Central memory CD8-positive, alpha-beta T cell (primary cell): ENCODE measurements at regions not wholly inside any gene's neighbourhood (a gene's known extent, or its start where the extent isn't known, plus 50 kb on each side); places are given as distances from the start of the nearest gene placed in this dataset.

Experiments used
- ATAC-seq: fragments of 150-1000 bp; cut with Tn5 transposase; replicated peaks from 2 replicates; pipeline ENCODE4 v1.10.0; 2022; ENCODE audit warnings: mild to moderate bottlenecking, moderate FRiP score, moderate number of reproducible peaks; ENCODE audit not compliant: poor library complexity, severe bottlenecking; ENCODE audit errors: extremely low read depth
- DNase-seq, 2 donors: peaks; one replicate each; pipeline ENCODE4 v3.0.0; 2021; ENCODE audit warnings: low spot score in 2 of 2
- H3K27ac Mint-ChIP-seq: one replicate; pipeline ENCODE4 v1.8.0; 2022; ENCODE audit warnings: low read depth, mild to moderate bottlenecking, moderate library complexity, mixed read lengths
- H3K27me3 Mint-ChIP-seq: one replicate; pipeline ENCODE4 v1.8.0; 2022; ENCODE audit warnings: mixed read lengths
- H3K36me3 Mint-ChIP-seq: one replicate; pipeline ENCODE4 v1.8.0; 2022; ENCODE audit warnings: mild to moderate bottlenecking, moderate library complexity, mixed read lengths; ENCODE audit not compliant: insufficient read depth
- H3K4me1 Mint-ChIP-seq: one replicate; pipeline ENCODE4 v1.8.0; 2022; ENCODE audit warnings: mixed read lengths
- H3K4me3 Mint-ChIP-seq: one replicate; pipeline ENCODE4 v1.8.0; 2022; ENCODE audit warnings: mild to moderate bottlenecking, moderate library complexity, mixed read lengths
- H3K9me3 Mint-ChIP-seq: one replicate; pipeline ENCODE4 v1.8.0; 2022; ENCODE audit warnings: mixed read lengths

DNA sequence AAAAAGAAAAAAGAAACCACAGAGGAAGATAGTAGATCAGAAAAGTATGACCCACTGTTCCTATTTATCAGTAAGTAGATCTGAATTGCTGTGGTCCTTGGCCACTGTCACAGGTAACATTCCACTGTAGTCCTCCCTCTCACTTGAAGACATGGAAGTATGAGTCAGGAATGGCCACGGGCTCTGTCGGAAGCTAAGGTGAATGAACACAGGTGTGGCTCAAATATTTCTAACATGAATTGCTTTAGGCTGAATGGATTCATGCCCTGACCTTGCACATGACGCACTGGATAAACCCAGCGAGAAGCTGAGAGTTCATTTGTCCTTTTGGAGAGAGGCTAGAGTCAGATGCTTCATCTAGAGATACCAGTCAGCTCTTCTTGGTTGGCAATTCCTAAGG, 224.5 kb upstream of the SP8 start:
- no peak overlapping the region for H3K4me3 Mint-ChIP-seq
- no peak for DNase-seq
- ATAC-seq, result no peak
- H3K27ac Mint-ChIP-seq, result no peak overlapping the region
- H3K9me3 Mint-ChIP-seq, result peaks cover 6% of the 10 kb centered on the region
- no peaks in the 10 kb centered on the region for H3K27me3 Mint-ChIP-seq
- H3K36me3 Mint-ChIP-seq, result no peaks in the 10 kb centered on the region
- H3K4me1 Mint-ChIP-seq, result no peaks in the 10 kb centered on the region

DNA sequence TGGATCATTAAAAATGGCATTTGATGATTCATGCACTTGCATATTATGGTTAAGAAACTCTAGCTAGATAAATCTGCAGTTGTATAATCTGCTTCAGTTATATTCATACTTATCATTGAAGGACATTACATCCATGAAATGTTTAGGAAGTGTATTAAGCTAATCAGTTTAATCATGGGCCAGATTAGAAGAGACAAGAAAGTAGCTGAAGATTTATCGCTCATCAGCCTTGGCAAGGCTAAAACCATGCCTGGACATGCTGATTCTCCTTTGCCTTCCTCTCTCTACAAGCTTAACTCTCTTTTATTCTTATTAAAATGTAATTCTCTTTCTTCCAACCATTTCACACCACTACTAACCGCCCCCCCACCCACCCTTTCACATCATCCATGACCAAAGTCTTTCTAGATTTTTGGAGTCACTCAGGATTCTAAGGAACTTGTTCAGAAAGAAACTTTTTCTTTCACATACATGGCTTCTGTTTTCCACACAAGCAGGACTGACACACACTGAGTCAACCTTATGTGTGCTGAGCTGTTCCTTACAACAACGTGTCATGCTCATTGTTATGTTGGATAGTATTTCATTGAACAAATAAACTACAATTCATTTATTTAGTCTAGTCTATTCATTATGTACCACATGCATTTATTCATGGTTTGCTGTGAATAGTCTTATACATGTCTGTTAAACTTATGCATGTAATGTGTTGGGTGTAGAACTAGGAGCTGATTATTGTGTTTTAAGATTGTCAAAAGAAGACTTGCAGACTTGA, 227.3 kb upstream of the SP8 start:
- no peaks in the 10 kb centered on the region for H3K36me3 Mint-ChIP-seq
- DNase-seq (no peak), ATAC-seq (no peak)
- no peaks in the 10 kb centered on the region for H3K9me3 Mint-ChIP-seq
- H3K4me1 Mint-ChIP-seq, result no peaks in the 10 kb centered on the region
- no peaks in the 10 kb centered on the region for H3K27me3 Mint-ChIP-seq
- no peak overlapping the region for H3K4me3 Mint-ChIP-seq
- H3K27ac Mint-ChIP-seq, result no peak overlapping the region

DNA sequence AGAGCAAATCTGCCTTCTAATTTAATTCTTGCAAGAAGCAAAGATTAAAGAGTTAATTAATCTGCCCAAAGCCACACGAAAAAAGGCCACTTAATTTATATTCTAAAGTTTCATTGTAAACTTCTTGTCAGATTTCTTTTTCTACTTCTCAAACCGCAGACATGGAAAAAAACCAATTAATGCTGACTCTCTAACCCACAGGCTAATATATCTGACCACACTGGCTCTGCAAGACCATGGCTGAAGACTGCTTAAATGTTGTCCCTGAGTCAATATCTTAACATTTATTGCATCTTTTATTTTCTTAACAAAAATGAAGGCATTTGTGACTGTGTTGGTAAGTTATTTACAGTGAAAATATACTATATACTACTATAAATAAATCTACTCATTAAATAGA, 234.0 kb upstream of the SP8 start:
- H3K27ac Mint-ChIP-seq, result no peak overlapping the region
- peaks cover 8% of the 10 kb centered on the region for H3K27me3 Mint-ChIP-seq
- no peak overlapping the region for H3K4me3 Mint-ChIP-seq
- peaks cover 4% of the 10 kb centered on the region for H3K36me3 Mint-ChIP-seq
- H3K4me1 Mint-ChIP-seq, result no peaks in the 10 kb centered on the region
- no peak for DNase-seq
- ATAC-seq, result no peak
- H3K9me3 Mint-ChIP-seq, result no peaks in the 10 kb centered on the region

DNA sequence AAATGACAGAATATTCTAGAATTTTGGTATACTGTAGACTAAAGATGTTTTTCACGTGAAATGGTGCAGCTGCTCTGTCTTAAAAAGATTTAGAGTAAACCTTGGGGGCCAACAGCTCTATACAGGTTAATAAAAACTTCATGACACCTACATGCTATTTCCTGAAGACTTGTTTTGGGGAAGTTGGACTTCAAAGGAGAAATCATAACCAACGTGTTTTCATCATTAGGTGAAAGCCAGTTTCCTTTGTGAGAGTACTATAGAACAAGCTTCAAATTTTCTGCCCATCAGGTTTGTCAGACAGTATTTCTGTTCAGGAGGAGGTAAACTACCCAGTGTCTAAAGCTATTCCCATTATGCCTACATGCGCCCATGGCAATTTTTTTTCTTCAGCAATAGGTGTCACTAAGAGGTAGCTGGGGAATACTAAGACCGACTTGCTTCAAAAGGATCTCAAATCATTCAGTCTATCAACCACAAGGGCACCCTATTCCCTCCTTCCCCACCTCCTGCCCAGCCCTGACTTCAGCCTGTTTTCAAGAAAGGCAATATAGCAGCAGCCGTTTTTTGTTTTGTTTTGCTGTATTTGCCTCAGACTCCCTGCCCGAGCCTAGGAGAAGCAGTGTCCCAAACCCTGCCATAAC, 237.3 kb upstream of the SP8 start:
- H3K27ac Mint-ChIP-seq, result no peak overlapping the region
- no peaks in the 10 kb centered on the region for H3K9me3 Mint-ChIP-seq
- H3K27me3 Mint-ChIP-seq, result peaks cover 8% of the 10 kb centered on the region
- H3K4me1 Mint-ChIP-seq, result no peaks in the 10 kb centered on the region
- no peak for ATAC-seq
- DNase-seq, result no peak
- H3K36me3 Mint-ChIP-seq, result peaks cover 4% of the 10 kb centered on the region
- H3K4me3 Mint-ChIP-seq, result no peak overlapping the region

DNA sequence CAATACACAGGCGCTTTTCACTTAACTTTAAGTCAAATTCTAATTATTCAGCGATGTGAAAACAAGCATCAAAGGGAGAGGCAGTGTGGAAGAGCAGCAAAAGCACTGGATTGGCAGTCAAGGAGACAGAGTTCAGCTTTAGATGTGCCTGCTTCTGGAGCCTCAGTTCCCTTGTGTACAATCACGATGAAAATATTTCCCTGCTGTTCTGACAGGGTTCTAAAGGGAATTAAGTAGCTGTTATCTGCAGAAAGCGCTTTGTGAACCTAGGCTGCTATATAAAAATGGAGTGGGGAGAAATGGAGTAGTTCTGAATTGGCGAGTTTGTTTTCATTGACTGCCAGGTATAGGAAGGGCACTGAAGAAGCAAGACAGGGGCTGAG, 237.8 kb upstream of the SP8 start:
- H3K27me3 Mint-ChIP-seq, result peaks cover 8% of the 10 kb centered on the region
- no peaks in the 10 kb centered on the region for H3K4me1 Mint-ChIP-seq
- no peak for ATAC-seq
- H3K4me3 Mint-ChIP-seq, result no peak overlapping the region
- no peak overlapping the region for H3K27ac Mint-ChIP-seq
- peaks cover 4% of the 10 kb centered on the region for H3K36me3 Mint-ChIP-seq
- no peak for DNase-seq
- no peaks in the 10 kb centered on the region for H3K9me3 Mint-ChIP-seq

DNA sequence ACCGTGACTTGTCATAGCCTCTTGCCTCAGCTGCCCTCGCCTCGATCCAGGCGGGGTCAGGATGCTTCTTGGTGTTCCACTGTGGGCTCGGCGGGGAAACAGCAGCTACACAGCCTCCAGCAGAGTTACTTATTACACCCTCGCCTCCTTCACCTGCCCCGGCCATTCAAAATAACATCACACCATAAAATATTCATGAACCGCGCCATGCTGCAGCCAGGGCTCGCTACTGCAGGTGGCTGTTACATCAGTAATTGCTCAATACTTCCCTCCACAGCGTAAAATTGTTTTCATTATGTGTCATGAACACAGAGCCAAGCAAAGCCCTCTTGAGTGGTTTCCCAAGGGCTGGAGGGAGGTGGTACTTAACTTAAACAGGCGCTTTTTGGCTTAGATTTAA, 241.5 kb upstream of the SP8 start:
- Mint-ChIP-seq H3K4me3 (no peak overlapping the region), H3K36me3 (peaks cover 3% of the 10 kb centered on the region), H3K9me3 (no peaks in the 10 kb centered on the region), H3K4me1 (no peaks in the 10 kb centered on the region), H3K27ac (no peak overlapping the region), H3K27me3 (peaks cover 6% of the 10 kb centered on the region)
- no peak for ATAC-seq
- DNase-seq, result no peak

DNA sequence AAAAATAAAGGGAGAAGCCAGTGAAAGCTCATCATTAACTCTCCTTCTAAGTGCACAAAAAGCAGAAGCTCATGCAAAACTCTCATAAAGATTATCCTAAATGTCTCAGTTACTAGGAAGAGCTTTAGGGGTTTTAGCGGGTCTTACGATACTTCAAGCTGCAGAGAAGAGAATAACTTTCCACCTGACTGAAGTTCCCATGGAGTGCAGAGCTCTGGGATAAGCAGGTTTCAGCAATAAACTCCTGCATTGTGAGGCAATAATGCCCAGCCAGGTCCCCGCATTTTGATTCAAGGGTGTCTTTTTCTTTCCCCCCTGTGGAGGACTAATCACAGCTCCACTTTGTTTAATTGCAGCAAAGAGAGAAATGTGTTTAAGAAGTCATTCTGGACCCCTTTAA, 241.9 kb upstream of the SP8 start:
- Mint-ChIP-seq H3K27me3 (peaks cover 1% of the 10 kb centered on the region), H3K4me3 (no peak overlapping the region), H3K27ac (no peak overlapping the region), H3K36me3 (peaks cover under 1% of the 10 kb centered on the region), H3K9me3 (no peaks in the 10 kb centered on the region), H3K4me1 (no peaks in the 10 kb centered on the region)
- no peak for ATAC-seq
- DNase-seq, result no peak

DNA sequence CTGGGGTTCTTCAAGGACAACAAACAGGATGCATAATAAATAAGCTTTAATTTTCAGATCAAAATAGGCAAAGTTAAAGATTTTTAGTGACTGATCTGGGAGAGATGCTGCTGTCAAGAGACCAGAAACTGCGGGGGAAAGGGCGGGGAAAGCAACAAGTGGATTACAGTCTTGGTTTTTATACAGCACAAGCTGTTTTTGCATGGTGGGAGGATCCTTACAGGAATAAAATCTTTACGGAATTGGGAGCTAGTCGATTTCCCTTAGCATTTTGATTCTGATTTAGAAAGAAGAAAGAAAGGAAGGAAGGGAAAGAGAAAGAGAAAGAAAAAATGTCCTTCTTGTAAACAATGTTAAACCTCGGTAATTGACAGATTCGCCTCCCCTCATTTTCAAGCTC, 242.3 kb upstream of the SP8 start:
- Mint-ChIP-seq H3K4me1 (no peaks in the 10 kb centered on the region), H3K9me3 (no peaks in the 10 kb centered on the region), H3K27me3 (no peaks in the 10 kb centered on the region), H3K36me3 (no peaks in the 10 kb centered on the region), H3K4me3 (no peak overlapping the region), H3K27ac (no peak overlapping the region)
- ATAC-seq (no peak), DNase-seq (no peak)

DNA sequence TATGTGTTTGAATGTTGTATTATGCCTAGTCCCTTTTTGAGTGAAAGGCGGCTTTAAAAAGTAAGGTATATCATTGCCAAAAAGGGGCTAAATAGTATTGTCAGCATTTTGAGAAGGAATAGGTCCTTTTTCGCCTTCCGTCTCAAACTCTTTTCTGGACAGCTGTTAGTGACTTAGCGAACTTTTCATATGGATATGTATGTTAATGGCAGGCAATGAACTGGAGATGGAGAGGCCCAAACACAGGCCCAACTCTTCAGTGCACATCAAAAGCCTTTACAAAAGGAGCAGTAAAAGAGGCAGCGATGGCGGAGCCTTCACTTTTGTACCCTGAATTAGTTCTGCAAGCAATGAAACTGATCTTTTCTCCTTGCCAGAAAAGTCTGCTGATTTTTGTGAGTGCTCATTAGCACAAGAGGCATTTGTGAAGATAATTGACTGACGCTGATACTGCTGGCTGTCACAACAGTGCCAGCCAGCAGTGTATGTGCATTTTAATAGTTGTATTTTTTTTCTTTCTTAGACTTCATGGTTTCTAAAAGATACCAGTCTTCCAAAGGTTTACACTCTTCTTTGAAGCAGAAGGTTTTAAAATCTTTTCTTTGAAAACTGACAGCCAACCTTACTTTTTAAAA, 243.7 kb upstream of the SP8 start:
- no peaks in the 10 kb centered on the region for H3K36me3 Mint-ChIP-seq
- no peaks in the 10 kb centered on the region for H3K4me1 Mint-ChIP-seq
- H3K4me3 Mint-ChIP-seq, result no peak overlapping the region
- no peaks in the 10 kb centered on the region for H3K9me3 Mint-ChIP-seq
- no peak for DNase-seq
- H3K27ac Mint-ChIP-seq, result no peak overlapping the region
- H3K27me3 Mint-ChIP-seq, result no peaks in the 10 kb centered on the region
- no peak for ATAC-seq

DNA sequence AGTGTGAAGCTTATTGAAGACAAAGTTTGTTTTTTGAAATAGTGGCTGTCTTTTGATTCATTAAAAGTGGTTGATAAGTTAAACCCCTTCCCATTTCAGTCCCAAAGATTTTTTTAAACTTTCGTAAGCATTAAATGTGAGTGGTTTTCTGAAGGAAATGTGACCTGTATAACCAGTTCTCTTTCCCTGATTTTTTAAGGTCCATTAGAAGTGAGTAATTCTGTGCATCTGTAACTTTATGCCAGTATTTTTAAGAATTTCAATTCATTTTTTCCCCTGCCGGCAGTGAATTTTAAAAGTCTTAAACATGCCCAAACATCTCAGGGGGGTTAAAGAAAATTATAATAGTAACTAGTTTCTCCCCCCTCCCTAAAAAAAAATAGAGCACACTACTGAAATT, 254.6 kb upstream of the SP8 start:
- no peak for ATAC-seq
- Mint-ChIP-seq H3K36me3 (no peaks in the 10 kb centered on the region), H3K4me1 (no peaks in the 10 kb centered on the region), H3K27me3 (peaks cover 31% of the 10 kb centered on the region), H3K4me3 (no peak overlapping the region), H3K9me3 (peaks cover 8% of the 10 kb centered on the region), H3K27ac (no peak overlapping the region)
- DNase-seq, result no peak

DNA sequence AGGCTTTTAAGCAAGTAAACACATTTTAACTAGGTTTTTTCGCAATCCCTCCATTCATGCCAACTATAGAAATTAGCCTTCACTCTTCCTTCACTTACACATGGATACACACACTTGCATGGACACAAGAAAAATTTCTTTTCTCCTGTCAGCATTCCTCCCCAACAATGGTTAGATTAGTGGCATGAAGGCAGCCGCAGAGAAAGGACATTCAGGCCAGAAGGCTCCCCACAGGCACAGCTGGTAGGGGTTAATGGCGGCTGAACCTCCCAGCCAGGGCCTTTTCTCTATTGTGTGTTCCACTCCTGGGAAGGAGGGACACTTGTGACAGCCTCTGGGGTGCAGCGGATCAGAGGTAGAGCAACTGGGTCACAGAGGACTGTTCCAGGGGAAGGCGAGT, 255.0 kb upstream of the SP8 start:
- no peak for DNase-seq
- H3K4me1 Mint-ChIP-seq, result no peaks in the 10 kb centered on the region
- peaks cover 31% of the 10 kb centered on the region for H3K27me3 Mint-ChIP-seq
- no peaks in the 10 kb centered on the region for H3K36me3 Mint-ChIP-seq
- peaks cover 8% of the 10 kb centered on the region for H3K9me3 Mint-ChIP-seq
- no peak for ATAC-seq
- no peak overlapping the region for H3K4me3 Mint-ChIP-seq
- H3K27ac Mint-ChIP-seq, result no peak overlapping the region

DNA sequence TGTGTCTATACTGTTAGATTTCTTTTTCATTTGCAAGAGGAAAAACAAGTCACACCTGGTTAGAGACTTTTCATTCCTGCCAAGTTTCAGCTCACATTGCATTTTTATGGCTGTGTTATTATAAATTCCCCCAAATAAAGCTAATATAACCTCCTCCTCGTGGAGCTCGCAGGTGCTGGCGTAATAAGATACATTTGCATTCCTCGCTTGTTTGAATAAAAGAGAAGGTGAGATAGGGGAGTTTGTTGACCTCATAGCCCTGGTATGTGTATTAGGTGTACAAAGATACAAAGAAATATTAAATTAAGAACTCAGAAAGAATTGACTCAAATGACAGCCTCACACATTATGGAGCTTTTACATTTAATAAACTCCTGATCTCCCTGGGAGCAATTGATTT, 257.7 kb upstream of the SP8 start:
- H3K27me3 Mint-ChIP-seq, result peaks cover 8% of the 10 kb centered on the region
- DNase-seq, result no peak
- H3K4me1 Mint-ChIP-seq, result no peaks in the 10 kb centered on the region
- no peaks in the 10 kb centered on the region for H3K9me3 Mint-ChIP-seq
- no peaks in the 10 kb centered on the region for H3K36me3 Mint-ChIP-seq
- H3K4me3 Mint-ChIP-seq, result no peak overlapping the region
- no peak for ATAC-seq
- H3K27ac Mint-ChIP-seq, result no peak overlapping the region

DNA sequence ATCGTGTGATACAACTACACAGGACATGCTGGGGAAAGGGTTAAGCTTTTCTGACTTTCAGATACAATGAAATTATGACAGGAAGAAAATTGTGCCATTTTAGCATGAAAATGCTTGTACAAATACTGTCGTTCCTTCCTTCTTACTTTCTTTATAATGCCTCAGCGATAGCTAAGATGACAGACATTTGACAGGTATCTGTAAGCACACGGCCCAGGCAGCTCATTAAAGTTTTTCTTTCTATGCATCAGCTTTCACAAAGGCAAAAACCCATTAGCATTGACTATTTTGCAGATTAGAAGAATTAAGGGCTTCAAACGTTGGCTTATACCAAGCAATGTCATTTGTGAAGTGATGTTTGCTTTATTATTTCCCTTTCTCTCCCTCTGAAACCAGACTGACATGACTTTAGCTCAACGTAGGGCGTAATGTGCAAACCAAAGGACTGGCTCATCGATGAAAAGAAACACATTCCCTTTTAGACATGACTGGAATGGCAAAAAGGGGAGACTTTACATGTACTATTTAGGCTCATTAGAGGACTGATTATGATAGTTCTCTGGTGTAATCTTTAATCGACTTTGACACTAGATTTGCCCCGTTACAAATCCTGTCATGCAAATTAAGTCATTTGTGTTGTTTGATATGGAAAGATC, 258.4 kb upstream of the SP8 start:
- Mint-ChIP-seq H3K9me3 (no peaks in the 10 kb centered on the region), H3K4me1 (no peaks in the 10 kb centered on the region), H3K4me3 (no peak overlapping the region), H3K27me3 (peaks cover 3% of the 10 kb centered on the region), H3K36me3 (no peaks in the 10 kb centered on the region), H3K27ac (no peak overlapping the region)
- DNase-seq (no peak), ATAC-seq (no peak)
